ENCODE measurements at regions not wholly inside any gene's neighbourhood (a gene's known extent, or its start where the extent isn't known, plus 50 kb on each side); places are given as distances from the start of the nearest gene placed in this dataset.

DNA sequence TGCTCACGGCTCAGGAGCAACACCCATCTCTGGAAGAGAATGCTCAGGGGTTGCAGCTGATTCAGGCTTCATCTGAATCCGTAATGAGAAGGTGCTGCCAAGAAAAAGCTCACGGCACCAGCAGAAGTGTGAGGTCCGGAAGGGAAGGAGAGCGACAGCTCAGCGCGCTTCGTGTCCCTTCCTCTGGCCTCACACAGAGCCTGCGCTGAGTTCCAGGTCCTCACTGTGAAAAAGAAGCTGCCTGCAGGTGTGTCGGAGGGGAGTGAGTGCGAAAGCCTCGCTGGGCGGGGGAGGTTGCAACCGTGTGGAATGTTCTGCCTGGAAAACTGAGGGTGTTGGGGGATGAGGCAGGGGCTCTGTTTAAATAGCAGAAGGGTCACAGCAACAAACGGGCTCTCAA lies 76.2 kb upstream of the TWIST2 start:
- H3K4me3 ChIP-seq: no peak overlapping the region
- H3K9me3 ChIP-seq: no peaks in the 10 kb centered on the region
- no peak overlapping the region for H3K27ac ChIP-seq
- peaks cover 0 to 46% (median 8%) of the 10 kb centered on the region in 9 donors for H3K27me3 ChIP-seq
- intact Hi-C loops (cut with DNase I): no loop called here
- WGBS, 4 donors: 58 to 61% (median 60%) methylated on average over 15 of the region's 15 CpGs
- H3K4me1 ChIP-seq: no peaks in the 10 kb centered on the region
- TF ChIP-seq, protein P1, sequence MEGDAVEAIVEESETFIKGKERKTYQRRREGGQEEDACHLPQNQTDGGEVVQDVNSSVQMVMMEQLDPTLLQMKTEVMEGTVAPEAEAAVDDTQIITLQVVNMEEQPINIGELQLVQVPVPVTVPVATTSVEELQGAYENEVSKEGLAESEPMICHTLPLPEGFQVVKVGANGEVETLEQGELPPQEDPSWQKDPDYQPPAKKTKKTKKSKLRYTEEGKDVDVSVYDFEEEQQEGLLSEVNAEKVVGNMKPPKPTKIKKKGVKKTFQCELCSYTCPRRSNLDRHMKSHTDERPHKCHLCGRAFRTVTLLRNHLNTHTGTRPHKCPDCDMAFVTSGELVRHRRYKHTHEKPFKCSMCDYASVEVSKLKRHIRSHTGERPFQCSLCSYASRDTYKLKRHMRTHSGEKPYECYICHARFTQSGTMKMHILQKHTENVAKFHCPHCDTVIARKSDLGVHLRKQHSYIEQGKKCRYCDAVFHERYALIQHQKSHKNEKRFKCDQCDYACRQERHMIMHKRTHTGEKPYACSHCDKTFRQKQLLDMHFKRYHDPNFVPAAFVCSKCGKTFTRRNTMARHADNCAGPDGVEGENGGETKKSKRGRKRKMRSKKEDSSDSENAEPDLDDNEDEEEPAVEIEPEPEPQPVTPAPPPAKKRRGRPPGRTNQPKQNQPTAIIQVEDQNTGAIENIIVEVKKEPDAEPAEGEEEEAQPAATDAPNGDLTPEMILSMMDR (IDR thresholded peaks at IDR 0.05): no peak
- no peak for TF ChIP-seq POLR2A (IDR thresholded peaks at IDR 0.05)
- DNase-seq (no peak), ATAC-seq (no peak)
- no peaks in the 10 kb centered on the region for H3K36me3 ChIP-seq

DNA sequence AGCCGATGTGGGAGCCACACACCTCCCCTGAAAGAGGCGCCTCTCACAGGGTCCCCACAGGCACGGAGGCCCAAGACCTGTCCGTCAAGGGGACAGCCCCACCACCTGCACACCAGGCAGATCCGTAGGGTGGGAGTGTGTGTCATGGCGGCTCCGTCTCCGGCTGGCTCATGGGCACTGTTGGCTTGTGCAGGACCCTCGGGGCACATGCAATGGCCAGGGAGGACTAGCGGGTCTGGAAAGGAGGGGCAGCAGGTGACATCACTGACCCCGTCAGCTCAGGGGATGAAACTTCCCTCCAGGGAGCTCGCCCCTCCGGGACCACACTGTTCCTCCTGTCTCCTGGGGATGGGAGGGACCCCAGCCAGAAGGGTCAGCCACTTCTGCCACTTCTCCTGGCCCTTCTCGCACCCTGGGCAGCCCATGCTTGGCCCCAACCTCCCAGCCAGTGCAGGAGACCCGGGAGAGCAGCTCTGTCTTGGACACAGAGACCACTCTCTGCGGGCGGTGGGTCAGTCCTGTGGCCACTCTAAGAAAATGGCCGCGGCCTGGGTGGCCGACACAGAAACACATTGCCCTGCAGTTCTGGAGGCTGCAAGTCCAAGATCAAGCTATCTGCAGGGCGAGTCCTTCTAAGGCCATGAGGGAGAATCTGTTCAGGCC lies 75.1 kb upstream of the TWIST2 start:
- peaks cover 0 to 4% (median 0%) of the 10 kb centered on the region in 12 donors for H3K9me3 ChIP-seq
- H3K27me3 ChIP-seq: peaks cover 0 to 39% (median 8%) of the 10 kb centered on the region in 9 donors
- DNase-seq (no peak), ATAC-seq (no peak)
- H3K27ac ChIP-seq: no peak overlapping the region
- H3K4me1 ChIP-seq: no peaks in the 10 kb centered on the region
- intact Hi-C loops (cut with DNase I): no loop called here
- H3K4me3 ChIP-seq: no peak overlapping the region
- no peak for TF ChIP-seq POLR2A (IDR thresholded peaks at IDR 0.05)
- TF ChIP-seq, protein P1 (IDR thresholded peaks at IDR 0.05): no peak
- no peaks in the 10 kb centered on the region for H3K36me3 ChIP-seq
- WGBS, 4 donors: 84 to 88% (median 86%) methylated on average over 16 to 21 of the region's 21 CpGs

DNA sequence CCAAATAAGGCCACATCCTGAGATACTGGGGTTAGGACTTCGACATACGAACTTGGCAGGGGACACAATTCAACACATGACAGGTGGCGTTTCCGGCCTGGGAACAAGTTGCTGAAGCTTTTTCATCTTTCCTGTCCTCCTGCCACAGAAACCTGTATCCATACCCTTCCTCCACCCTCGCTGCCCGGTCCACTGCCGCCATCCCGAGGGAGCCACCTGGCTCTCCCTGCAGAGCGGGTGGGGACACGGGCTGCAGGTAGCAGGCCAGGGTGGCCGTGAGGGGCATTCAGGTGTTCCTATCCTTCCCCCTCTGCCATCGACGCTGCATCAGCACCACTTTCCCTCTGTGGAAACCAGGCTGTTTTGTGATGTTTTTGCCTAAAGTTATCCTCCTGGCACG lies 74.4 kb upstream of the TWIST2 start:
- intact Hi-C loops (cut with DNase I): no loop called here
- peaks cover 0 to 8% (median 0%) of the 10 kb centered on the region in 12 donors for H3K9me3 ChIP-seq
- H3K4me1 ChIP-seq: no peaks in the 10 kb centered on the region
- TF ChIP-seq, protein P1 (IDR thresholded peaks at IDR 0.05): no peak
- no peak for TF ChIP-seq POLR2A (IDR thresholded peaks at IDR 0.05)
- H3K27ac ChIP-seq: no peak overlapping the region
- H3K4me3 ChIP-seq: no peak overlapping the region
- peaks cover 0 to 35% (median 8%) of the 10 kb centered on the region in 9 donors for H3K27me3 ChIP-seq
- DNase-seq: no peak
- WGBS, 4 donors: 84 to 91% (median 88%) methylated on average over 14 of the region's 14 CpGs
- ATAC-seq: no peak
- no peaks in the 10 kb centered on the region for H3K36me3 ChIP-seq

DNA sequence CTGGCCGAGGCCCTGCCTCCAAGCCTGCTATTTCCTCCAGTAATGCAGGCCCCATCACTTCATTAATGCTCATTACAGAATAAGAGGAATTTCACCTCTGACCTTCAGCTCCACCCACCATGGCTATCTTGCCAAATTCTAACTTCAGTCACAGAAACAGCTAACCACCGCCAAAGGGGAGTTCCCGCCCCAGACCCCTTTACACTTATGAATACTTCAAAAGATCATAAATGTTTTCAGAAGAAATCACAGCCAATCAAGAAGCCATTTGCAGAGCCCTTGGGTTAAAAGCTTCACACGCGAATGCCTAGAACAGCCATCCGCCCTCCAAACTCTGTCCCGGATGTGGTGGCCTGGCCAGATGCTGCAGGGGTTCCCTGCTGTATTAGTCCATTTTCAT lies 73.8 kb upstream of the TWIST2 start:
- no peaks in the 10 kb centered on the region for H3K4me1 ChIP-seq
- H3K27ac ChIP-seq: no peak overlapping the region
- H3K27me3 ChIP-seq: peaks cover 0 to 31% (median 8%) of the 10 kb centered on the region in 9 donors
- H3K36me3 ChIP-seq: no peaks in the 10 kb centered on the region
- peaks cover 0 to 8% (median 0%) of the 10 kb centered on the region in 12 donors for H3K9me3 ChIP-seq
- no peak for DNase-seq
- no peak overlapping the region for H3K4me3 ChIP-seq
- TF ChIP-seq, protein P1 (IDR thresholded peaks at IDR 0.05): no peak
- no peak for TF ChIP-seq POLR2A (IDR thresholded peaks at IDR 0.05)
- no peak for ATAC-seq
- intact Hi-C loops (cut with DNase I): no loop called here
- 81 to 89% (median 83%) methylated on average over 7 of the region's 7 CpGs for WGBS, 4 donors
